Upper lobe of right lung (tissue), 1 donor: ENCODE measurements at regions not wholly inside any gene's neighbourhood (a gene's known extent, or its start where the extent isn't known, plus 50 kb on each side); places are given as distances from the start of the nearest gene placed in this dataset.

ENCODE experiments used
- ATAC-seq: fragments of 200-7000 bp; cut with Tn5 transposase; one replicate; pipeline ENCODE4 v1.9.1; 2020; ENCODE audit warnings: mild to moderate bottlenecking, moderate library complexity
- DNase-seq: peaks from one replicate; pipeline ENCODE4 v3.0.0-alpha.2; 2020
- H3K27ac ChIP-seq: fragments of 200-600 bp; one replicate; pipeline ENCODE4 v1.8.0; 2022
- H3K27me3 ChIP-seq: fragments of 200-600 bp; one replicate; pipeline ENCODE4 v1.8.0; 2022; ENCODE audit warnings: mild to moderate bottlenecking
- H3K36me3 ChIP-seq: fragments of 200-600 bp; one replicate; pipeline ENCODE4 v1.8.0; 2022
- H3K4me1 ChIP-seq: fragments of 200-600 bp; one replicate; pipeline ENCODE4 v1.8.0; 2022
- H3K4me3 ChIP-seq: fragments of 200-600 bp; one replicate; pipeline ENCODE4 v1.8.0; 2022; ENCODE audit warnings: mild to moderate bottlenecking
- H3K9me3 ChIP-seq: fragments of 200-600 bp; one replicate; pipeline ENCODE4 v1.8.0; 2022
- intact Hi-C: fragments of 100-400 bp; cut with DNase I; formaldehyde crosslinking; loops from one replicate; pipeline ENCODE4 v1.11.0; 2022
- TF ChIP-seq, protein P1 (sequence below): fragments of 200-600 bp; IDR thresholded peaks from one replicate; pipeline ENCODE4 v1.8.0; 2022; ENCODE audit warnings: antibody characterized with exemption
- donor health status: DM: no; HTN: yes; CAD: no; lungs with severe emphysema.

DNA sequence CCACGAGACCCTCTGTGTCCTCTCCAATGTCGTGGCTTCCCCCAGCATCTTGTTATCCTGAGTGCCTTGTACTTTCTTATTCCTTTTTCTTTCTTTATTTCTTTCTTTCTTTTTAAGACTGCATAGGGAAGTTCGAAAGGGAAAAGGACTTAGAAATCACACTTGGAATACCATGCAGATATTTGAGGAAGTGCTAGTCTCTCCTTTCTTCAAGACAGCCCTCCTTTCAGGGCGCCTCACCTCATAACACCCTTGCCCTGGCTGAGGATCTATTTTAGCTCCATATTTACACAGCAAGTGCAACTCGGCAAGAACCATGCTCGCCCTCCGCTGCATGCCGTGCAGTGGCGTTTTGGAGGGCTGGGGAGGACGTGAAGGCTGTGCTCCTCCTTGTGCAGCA is 232.3 kb upstream of the GLI3 start:
- ATAC-seq (no peak), DNase-seq (no peak)
- H3K9me3 ChIP-seq = no peaks in the 10 kb centered on the region
- H3K4me3 ChIP-seq = no peak overlapping the region
- intact Hi-C loops = no loop called here
- H3K27me3 ChIP-seq = no peaks in the 10 kb centered on the region
- TF ChIP-seq, protein P1, sequence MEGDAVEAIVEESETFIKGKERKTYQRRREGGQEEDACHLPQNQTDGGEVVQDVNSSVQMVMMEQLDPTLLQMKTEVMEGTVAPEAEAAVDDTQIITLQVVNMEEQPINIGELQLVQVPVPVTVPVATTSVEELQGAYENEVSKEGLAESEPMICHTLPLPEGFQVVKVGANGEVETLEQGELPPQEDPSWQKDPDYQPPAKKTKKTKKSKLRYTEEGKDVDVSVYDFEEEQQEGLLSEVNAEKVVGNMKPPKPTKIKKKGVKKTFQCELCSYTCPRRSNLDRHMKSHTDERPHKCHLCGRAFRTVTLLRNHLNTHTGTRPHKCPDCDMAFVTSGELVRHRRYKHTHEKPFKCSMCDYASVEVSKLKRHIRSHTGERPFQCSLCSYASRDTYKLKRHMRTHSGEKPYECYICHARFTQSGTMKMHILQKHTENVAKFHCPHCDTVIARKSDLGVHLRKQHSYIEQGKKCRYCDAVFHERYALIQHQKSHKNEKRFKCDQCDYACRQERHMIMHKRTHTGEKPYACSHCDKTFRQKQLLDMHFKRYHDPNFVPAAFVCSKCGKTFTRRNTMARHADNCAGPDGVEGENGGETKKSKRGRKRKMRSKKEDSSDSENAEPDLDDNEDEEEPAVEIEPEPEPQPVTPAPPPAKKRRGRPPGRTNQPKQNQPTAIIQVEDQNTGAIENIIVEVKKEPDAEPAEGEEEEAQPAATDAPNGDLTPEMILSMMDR = no peak
- no peaks in the 10 kb centered on the region for H3K36me3 ChIP-seq
- no peak overlapping the region for H3K27ac ChIP-seq
- H3K4me1 ChIP-seq = no peaks in the 10 kb centered on the region

DNA sequence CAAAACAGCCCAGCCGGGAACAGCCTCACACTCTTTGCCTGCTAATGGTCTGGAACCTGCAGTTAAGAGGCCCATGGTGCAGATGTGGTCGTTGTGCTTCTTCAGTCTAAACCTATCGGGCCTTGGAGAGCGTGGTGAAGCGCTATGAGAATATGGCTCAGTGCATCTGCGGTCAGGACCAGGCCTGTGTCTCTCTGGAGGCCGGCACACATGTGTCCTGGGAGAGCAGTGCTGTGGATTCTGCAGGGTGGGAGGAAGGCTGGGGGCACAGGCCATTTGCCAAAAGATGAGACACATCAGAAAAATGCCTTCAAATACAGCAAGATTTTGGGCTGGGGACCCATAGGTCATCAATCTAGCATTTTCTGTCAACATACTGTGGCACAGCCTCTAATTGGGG is 231.5 kb upstream of the GLI3 start:
- H3K9me3 ChIP-seq = no peaks in the 10 kb centered on the region
- TF ChIP-seq, protein P1 = no peak
- DNase-seq = no peak
- no peak for ATAC-seq
- H3K27ac ChIP-seq = no peak overlapping the region
- H3K27me3 ChIP-seq = no peaks in the 10 kb centered on the region
- intact Hi-C loops = no loop called here
- no peak overlapping the region for H3K4me3 ChIP-seq
- no peaks in the 10 kb centered on the region for H3K4me1 ChIP-seq
- no peaks in the 10 kb centered on the region for H3K36me3 ChIP-seq

DNA sequence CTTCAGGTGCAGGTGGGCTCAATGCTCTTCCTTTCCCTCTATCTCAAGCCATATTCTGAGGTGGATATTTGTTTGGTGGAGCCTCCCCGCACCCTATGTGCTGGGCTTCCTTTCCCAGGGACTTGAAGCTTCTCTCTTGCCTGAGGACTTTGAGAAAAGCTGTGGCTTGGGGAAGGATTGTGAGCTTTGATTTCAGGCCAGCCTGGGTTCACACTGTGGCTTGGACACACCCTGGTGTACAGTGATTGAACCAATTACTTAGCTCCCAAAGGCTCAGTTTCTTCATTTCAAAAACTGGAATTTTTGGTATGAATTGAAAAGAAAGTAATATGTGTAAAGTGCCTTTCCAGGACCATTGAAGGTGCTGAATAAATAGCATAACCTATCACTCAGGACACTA is 224.5 kb upstream of the GLI3 start:
- no peak for ATAC-seq
- Histone ChIP-seq H3K27me3 (no peaks in the 10 kb centered on the region), H3K36me3 (no peaks in the 10 kb centered on the region), H3K4me3 (no peak overlapping the region), H3K27ac (no peak overlapping the region), H3K4me1 (no peaks in the 10 kb centered on the region), H3K9me3 (no peaks in the 10 kb centered on the region)
- TF ChIP-seq, protein P1 = no peak
- DNase-seq = no peak
- intact Hi-C loops = no loop called here

DNA sequence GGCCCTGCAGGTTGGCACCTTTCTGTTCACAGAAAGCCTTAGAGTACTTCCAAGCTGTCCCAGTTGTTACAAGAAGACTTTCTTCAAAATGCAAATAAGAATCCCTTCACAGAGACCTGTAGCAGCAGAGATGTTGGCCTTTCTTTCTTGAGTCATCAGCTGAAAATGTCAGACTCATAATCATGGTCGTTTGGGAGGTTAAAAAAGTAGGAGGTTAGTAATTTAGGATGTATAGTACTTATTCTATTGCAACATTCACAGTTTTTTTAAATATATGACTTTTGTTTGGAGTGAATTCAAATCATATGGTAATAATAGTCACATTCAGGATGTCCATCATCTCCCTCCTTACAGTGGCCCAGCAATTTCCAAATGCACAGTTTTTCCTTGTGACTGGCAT is 223.9 kb upstream of the GLI3 start:
- Histone ChIP-seq H3K9me3 (no peaks in the 10 kb centered on the region), H3K4me3 (no peak overlapping the region), H3K27ac (no peak overlapping the region), H3K4me1 (no peaks in the 10 kb centered on the region), H3K27me3 (no peaks in the 10 kb centered on the region), H3K36me3 (no peaks in the 10 kb centered on the region)
- intact Hi-C loops = no loop called here
- TF ChIP-seq, protein P1 = no peak
- DNase-seq (no peak), ATAC-seq (no peak)

DNA sequence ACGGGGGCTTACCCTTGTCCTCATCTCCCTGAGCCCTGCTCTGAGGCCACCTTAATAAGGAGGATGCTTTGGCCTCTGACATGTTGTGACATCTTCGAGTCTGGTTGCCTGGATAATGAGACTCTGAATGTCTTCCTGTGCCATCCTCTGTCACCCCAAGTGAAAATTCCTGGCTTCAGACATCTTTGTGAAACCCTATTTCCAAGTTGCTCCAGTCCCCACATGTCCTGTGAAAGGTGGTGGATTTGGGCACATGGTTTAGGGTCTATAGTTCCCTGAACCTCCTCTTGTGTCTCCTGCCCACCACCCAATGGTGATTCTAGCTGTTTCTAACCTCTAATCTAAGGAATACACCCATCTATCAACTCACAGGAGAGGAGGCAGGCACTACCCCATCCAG is 223.1 kb upstream of the GLI3 start:
- no peaks in the 10 kb centered on the region for H3K9me3 ChIP-seq
- H3K27ac ChIP-seq = no peak overlapping the region
- ATAC-seq = no peak
- intact Hi-C loops = no loop called here
- H3K4me1 ChIP-seq = no peaks in the 10 kb centered on the region
- no peak overlapping the region for H3K4me3 ChIP-seq
- no peaks in the 10 kb centered on the region for H3K36me3 ChIP-seq
- TF ChIP-seq, protein P1 = no peak
- no peak for DNase-seq
- H3K27me3 ChIP-seq = no peaks in the 10 kb centered on the region

DNA sequence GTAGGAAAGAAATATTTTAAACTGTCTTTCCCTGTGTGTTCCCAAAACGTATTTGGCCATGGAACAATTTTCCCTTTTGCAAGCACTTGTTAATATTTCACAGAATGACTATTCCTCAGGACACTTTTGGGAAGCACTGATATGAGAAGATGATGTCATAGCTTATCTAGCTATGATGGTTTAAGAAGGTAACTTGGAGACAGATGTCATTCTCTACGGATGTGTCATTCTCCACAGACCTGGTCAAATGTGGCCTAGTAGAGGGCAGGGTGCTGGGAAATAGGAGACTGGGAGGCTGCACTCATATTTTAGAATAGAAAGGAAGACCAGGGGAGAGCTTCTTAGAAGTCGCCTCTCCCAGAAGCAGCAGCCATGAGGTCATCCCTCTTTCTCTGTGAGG is 220.7 kb upstream of the GLI3 start:
- no peaks in the 10 kb centered on the region for H3K36me3 ChIP-seq
- H3K4me3 ChIP-seq = no peak overlapping the region
- ATAC-seq = no peak
- no peak overlapping the region for H3K27ac ChIP-seq
- no peak for DNase-seq
- no peaks in the 10 kb centered on the region for H3K9me3 ChIP-seq
- TF ChIP-seq, protein P1 = no peak
- intact Hi-C loops = no loop called here
- H3K4me1 ChIP-seq = no peaks in the 10 kb centered on the region
- H3K27me3 ChIP-seq = no peaks in the 10 kb centered on the region
